ENCODE measurements at regions not wholly inside any gene's neighbourhood (a gene's known extent, or its start where the extent isn't known, plus 50 kb on each side); places are given as distances from the start of the nearest gene placed in this dataset.
"Not testable (repeated sequence)": the region's sequence is repeated elsewhere in the genome, so short reads cannot be mapped to it uniquely, and the experiment has no call there.

- Mint-ChIP-seq H3K4me1 (ENCODE audit: low read depth) (peaks cover 13% of the 10 kb centered on the region), H3K36me3 (ENCODE audit: insufficient read depth) (peaks cover 4% of the 10 kb centered on the region), H3K27me3 (no peaks in the 10 kb centered on the region), H3K27ac (peak overlapping the region; percentile 5), H3K4me3 (ENCODE audit: low read depth) (no peak overlapping the region), H3K9me3 (ENCODE audit: low read depth) (peaks cover 3% of the 10 kb centered on the region)
- no peak for DNase-seq (ENCODE audit: low spot score, unreplicated experiment)
- TF ChIP-seq, protein P1, sequence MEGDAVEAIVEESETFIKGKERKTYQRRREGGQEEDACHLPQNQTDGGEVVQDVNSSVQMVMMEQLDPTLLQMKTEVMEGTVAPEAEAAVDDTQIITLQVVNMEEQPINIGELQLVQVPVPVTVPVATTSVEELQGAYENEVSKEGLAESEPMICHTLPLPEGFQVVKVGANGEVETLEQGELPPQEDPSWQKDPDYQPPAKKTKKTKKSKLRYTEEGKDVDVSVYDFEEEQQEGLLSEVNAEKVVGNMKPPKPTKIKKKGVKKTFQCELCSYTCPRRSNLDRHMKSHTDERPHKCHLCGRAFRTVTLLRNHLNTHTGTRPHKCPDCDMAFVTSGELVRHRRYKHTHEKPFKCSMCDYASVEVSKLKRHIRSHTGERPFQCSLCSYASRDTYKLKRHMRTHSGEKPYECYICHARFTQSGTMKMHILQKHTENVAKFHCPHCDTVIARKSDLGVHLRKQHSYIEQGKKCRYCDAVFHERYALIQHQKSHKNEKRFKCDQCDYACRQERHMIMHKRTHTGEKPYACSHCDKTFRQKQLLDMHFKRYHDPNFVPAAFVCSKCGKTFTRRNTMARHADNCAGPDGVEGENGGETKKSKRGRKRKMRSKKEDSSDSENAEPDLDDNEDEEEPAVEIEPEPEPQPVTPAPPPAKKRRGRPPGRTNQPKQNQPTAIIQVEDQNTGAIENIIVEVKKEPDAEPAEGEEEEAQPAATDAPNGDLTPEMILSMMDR (IDR thresholded peaks at IDR 0.05; ENCODE audit: unreplicated experiment): no peak
These were observed 128.2 kb upstream of the SLC44A1 start for GRCh38 chr9:105116052-105116868.

GRCh38 chr9:105117234-105117633, 127.2 kb upstream of the SLC44A1 start:
- peaks cover 15% of the 10 kb centered on the region for H3K4me1 Mint-ChIP-seq (ENCODE audit: low read depth)
- DNase-seq (ENCODE audit: low spot score, unreplicated experiment): no peak

DNA sequence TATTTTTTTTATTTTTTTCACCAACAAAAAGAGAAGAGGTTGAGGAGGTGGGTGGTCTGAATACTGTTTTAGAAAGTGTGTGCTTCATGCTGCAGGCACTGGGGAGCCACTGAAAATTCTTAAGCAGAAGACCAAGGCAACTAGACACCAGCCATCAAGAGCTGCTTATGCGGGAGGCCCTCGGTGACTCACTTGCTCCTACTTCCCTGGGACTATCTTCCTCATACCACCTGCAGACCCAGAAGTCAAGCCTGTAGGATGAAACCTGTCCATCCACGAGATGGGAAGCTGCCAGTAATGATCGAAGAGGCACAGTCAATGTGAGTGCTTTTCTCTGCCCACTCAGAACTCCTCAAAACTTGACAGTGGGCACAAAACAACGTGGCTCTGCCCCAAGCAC, 125.8 kb upstream of the SLC44A1 start:
- TF ChIP-seq, protein P1 (IDR thresholded peaks at IDR 0.05; ENCODE audit: unreplicated experiment): no peak
- no peak for DNase-seq (ENCODE audit: low spot score, unreplicated experiment)
- no peaks in the 10 kb centered on the region for H3K27me3 Mint-ChIP-seq
- peaks cover 9% of the 10 kb centered on the region for H3K9me3 Mint-ChIP-seq (ENCODE audit: low read depth)
- H3K4me1 Mint-ChIP-seq (ENCODE audit: low read depth): peaks cover 15% of the 10 kb centered on the region
- peaks cover 8% of the 10 kb centered on the region for H3K36me3 Mint-ChIP-seq (ENCODE audit: insufficient read depth)
- no peak overlapping the region for H3K27ac Mint-ChIP-seq
- no peak overlapping the region for H3K4me3 Mint-ChIP-seq (ENCODE audit: low read depth)

More at GRCh38 chr9:105117234-105117633, 127.2 kb upstream of the SLC44A1 start:
- Mint-ChIP-seq H3K4me3 (ENCODE audit: low read depth) (no peak overlapping the region), H3K9me3 (ENCODE audit: low read depth) (peaks cover 9% of the 10 kb centered on the region), H3K36me3 (ENCODE audit: insufficient read depth) (peaks cover 8% of the 10 kb centered on the region), H3K27ac (no peak overlapping the region), H3K27me3 (no peaks in the 10 kb centered on the region)
- TF ChIP-seq, protein P1 (IDR thresholded peaks at IDR 0.05; ENCODE audit: unreplicated experiment): no peak

DNA sequence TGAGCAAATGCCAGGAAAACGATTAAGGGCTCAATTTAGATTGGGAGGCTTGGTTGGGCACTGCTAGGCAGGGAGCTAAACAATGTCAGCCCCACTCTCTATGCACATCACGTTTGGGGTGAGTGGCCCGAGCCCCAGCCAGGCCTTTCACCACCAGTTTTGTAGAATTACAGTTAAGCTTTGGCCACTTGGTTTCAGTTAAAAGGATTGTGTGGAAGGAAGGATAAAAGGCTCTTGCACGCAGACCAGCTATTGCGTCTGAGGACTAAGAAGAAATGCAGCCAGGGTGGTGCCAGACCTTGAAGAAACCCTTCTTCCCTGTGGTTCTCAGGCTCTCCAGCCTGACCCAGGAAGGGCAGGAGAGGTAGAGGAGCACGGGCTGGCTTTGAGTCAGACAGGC, 125.3 kb upstream of the SLC44A1 start:
- H3K36me3 Mint-ChIP-seq (ENCODE audit: insufficient read depth): peaks cover 8% of the 10 kb centered on the region
- no peak overlapping the region for H3K27ac Mint-ChIP-seq
- no peak for DNase-seq (ENCODE audit: low spot score, unreplicated experiment)
- TF ChIP-seq, protein P1 (IDR thresholded peaks at IDR 0.05; ENCODE audit: unreplicated experiment): no peak
- no peaks in the 10 kb centered on the region for H3K27me3 Mint-ChIP-seq
- no peak overlapping the region for H3K4me3 Mint-ChIP-seq (ENCODE audit: low read depth)
- H3K9me3 Mint-ChIP-seq (ENCODE audit: low read depth): peaks cover 9% of the 10 kb centered on the region
- H3K4me1 Mint-ChIP-seq (ENCODE audit: low read depth): peaks cover 15% of the 10 kb centered on the region

DNA sequence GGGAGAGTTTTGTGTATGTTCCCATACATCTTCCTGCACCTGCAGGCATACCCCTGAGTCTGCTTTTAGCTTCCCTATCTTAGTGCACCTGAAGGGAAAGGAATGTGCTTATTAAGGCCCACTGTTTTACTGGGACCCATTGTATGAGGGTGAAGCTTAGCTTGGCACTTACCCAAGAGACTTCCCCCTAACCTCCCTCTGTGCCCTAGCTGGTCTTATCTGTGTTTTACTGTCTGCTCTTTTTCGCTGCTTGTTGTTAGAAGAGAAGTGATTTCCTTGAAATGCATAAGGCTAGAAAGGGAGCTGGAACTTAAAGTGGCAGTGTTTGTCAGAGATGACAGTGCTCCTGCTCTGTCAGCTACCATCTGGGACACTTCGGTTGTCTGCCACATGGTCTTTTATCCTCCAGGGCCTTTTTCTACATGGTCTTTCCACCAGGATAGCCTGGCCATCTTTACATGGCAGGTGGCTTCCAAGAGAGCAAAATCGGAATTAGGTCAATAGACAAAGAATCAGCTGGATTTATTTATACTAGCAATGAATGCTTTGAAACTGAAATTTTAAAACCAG, 122.5 kb upstream of the SLC44A1 start:
- TF ChIP-seq, protein P1 (IDR thresholded peaks at IDR 0.05; ENCODE audit: unreplicated experiment): no peak
- Mint-ChIP-seq H3K4me3 (ENCODE audit: low read depth) (no peak overlapping the region), H3K4me1 (ENCODE audit: low read depth) (peaks cover 2% of the 10 kb centered on the region), H3K27me3 (no peaks in the 10 kb centered on the region), H3K9me3 (ENCODE audit: low read depth) (peaks cover 9% of the 10 kb centered on the region), H3K27ac (peak overlapping the region; percentile 76), H3K36me3 (ENCODE audit: insufficient read depth) (peaks cover 8% of the 10 kb centered on the region)
- DNase-seq (ENCODE audit: low spot score, unreplicated experiment): no peak

- DNase-seq (ENCODE audit: low spot score, unreplicated experiment); H3K27me3 Mint-ChIP-seq; H3K27ac Mint-ChIP-seq; H3K36me3 Mint-ChIP-seq (ENCODE audit: insufficient read depth); H3K9me3 Mint-ChIP-seq (ENCODE audit: low read depth); H3K4me3 Mint-ChIP-seq (ENCODE audit: low read depth); H3K4me1 Mint-ChIP-seq (ENCODE audit: low read depth): not testable (repeated sequence)
These were observed 119.9 kb upstream of the SLC44A1 start for GRCh38 chr9:105124598-105124997.
